Activated naive CD8-positive, alpha-beta T cell treated with anti-CD3 and anti-CD28 coated beads, Interleukin-2, amount 50 U/mL, for 24 hours (primary cell): ENCODE measurements at regions not wholly inside any gene's neighbourhood (a gene's known extent, or its start where the extent isn't known, plus 50 kb on each side); places are given as distances from the start of the nearest gene placed in this dataset.
A peak's percentile ranks its signal among the peaks of the same experiment; 100 is the strongest.

Source experiments
- ATAC-seq: fragments of 150-1000 bp; cut with Tn5 transposase; one replicate; pipeline ENCODE4 v1.10.0; 2021
- DNase-seq: peaks from one replicate; pipeline ENCODE4 v3.0.0; 2021
- H3K27ac Mint-ChIP-seq: one replicate; pipeline ENCODE4 v1.8.0; 2021; ENCODE audit warnings: mild to moderate bottlenecking, mixed read lengths
- H3K27me3 Mint-ChIP-seq: one replicate; pipeline ENCODE4 v1.8.0; 2021; ENCODE audit warnings: mixed read lengths
- H3K36me3 Mint-ChIP-seq: one replicate; pipeline ENCODE4 v1.8.0; 2021; ENCODE audit warnings: low read depth, mixed read lengths
- H3K4me1 Mint-ChIP-seq: one replicate; pipeline ENCODE4 v1.8.0; 2021; ENCODE audit warnings: mixed read lengths
- H3K4me3 Mint-ChIP-seq: one replicate; pipeline ENCODE4 v1.8.0; 2021; ENCODE audit warnings: mild to moderate bottlenecking, moderate library complexity, mixed read lengths
- H3K9me3 Mint-ChIP-seq: one replicate; pipeline ENCODE4 v1.8.0; 2021; ENCODE audit warnings: mixed read lengths

DNA sequence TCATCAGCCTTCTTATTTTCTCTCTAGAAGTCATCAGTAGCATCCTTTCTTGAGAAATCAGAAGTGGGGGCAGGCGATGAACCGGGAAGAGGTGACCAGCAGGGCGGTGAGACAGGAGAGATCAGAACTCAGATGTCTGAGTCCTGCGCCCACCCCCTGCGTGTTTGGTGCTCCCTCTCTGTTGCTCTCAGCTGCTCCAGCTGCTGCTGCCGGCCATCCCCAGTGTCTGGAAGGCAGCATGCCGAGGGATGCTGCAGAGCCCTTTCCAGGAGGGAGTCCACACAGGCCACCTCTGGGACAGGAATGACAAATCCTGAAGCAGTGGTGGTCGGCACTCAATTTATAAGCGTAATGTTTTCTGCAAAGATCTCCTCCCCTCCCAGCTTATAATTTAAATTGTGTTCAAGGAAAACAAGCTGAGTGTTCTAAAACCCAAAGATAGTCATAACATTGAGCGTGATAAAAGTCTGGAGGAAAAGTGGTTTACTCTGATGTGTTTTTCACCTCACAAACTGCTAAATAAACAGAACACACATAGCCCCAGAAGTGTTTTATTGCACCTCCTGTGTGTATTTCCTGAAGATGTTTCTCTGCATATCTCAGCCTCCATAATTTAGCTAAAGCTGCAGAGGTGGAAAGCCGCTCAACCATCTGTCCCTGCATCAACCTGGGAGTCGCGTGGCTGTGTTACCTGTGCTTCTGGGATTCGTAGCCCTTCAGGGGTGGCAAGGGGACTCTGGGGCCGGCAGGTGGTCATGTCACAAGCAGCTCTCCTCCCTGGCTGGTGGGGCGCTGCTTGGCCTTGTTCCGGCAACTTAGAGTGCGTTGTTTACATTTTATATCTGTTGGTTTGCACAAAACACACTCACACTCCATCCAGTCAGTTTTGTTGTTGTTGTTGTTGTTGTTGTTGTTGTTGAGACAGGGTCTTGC, 191.2 kb downstream of the USP12 start:
- Mint-ChIP-seq H3K9me3 (no peaks in the 10 kb centered on the region), H3K27me3 (peaks cover 14% of the 10 kb centered on the region), H3K4me3 (no peak overlapping the region), H3K4me1 (no peaks in the 10 kb centered on the region), H3K36me3 (no peaks in the 10 kb centered on the region), H3K27ac (no peak overlapping the region)
- ATAC-seq (no peak), DNase-seq (no peak)

DNA sequence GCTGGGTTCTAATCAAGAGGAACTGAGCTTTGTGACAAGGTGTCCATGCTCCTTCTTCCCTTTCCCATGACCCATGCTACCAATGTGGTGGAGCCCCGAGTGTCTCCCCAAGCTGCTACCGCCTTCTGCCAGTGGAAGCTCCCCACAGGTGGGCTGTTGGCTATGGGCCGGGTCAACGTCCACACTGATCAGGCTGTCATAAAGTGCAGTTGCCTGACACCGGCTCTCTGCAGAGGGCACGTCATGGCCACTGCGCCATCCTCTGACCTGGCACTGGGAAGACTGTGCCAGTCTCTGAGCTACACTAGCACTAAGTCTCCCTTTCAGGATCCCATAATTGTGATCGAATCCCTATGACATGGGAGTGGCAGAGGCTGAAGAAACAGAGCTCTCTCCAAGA, 192.3 kb downstream of the USP12 start:
- DNase-seq, result no peak
- Mint-ChIP-seq H3K27me3 (peaks cover 12% of the 10 kb centered on the region), H3K4me3 (no peak overlapping the region), H3K36me3 (no peaks in the 10 kb centered on the region), H3K27ac (no peak overlapping the region), H3K9me3 (no peaks in the 10 kb centered on the region), H3K4me1 (no peaks in the 10 kb centered on the region)
- ATAC-seq, result no peak

DNA sequence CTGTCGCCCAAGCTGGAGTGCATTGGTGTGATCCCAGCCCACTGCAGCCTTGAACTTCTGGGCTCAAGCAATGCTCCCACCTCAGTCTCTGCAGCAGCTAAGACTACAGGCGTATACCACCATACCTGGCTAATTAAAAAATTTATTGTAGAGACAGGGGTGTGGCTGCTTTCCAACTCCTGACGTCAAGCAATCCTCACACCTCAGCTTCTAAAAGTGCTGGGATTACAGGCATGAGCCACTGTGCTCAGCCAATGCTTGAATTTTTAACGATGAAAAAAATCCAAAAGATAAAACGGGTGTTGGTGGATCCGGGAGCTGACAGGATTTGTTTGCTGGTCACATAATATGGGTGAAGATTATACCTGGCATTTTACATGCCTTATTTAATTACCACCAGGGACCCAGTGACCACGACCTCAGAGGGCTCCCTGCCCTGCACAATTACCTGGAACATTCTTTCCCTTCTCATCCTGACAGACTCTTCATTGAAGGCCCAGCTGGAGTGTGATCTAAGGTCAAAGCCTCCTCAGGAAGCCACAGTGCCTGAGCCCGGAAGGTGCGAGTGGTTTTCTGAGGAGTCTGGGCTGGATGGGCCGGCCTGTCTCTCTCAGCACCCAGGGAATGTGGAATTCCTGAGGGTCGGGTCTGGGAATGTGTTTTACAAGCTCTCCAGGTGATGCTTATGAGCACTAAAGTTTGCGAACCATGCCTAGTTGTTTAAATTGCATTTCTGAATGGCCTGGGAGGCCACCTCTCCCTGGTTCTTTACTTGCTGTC, 193.3 kb downstream of the USP12 start:
- no peaks in the 10 kb centered on the region for H3K4me1 Mint-ChIP-seq
- ATAC-seq (no peak), DNase-seq (no peak)
- H3K36me3 Mint-ChIP-seq, result no peaks in the 10 kb centered on the region
- no peaks in the 10 kb centered on the region for H3K9me3 Mint-ChIP-seq
- no peak overlapping the region for H3K4me3 Mint-ChIP-seq
- no peak overlapping the region for H3K27ac Mint-ChIP-seq
- H3K27me3 Mint-ChIP-seq, result peaks cover 12% of the 10 kb centered on the region

DNA sequence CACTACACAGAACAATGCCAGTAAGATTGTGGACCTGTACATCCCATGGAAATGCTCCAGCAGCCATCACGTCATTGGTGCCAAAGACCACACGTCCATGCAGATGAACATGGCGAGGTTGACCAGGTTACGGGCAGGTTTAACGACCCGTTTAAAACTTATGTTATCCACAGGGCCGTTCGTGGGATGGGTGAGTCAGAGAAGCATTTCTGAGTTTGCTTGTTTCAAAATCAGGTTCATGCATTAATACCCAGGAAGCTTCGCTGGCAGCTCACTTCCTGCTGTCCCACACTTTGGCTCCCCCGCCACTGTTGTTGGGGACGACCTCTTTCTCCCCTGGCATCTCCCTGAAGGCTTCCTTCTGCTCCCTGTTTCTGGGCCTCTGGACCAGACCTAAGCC, 194.1 kb downstream of the USP12 start:
- no peak overlapping the region for H3K4me3 Mint-ChIP-seq
- H3K27ac Mint-ChIP-seq, result no peak overlapping the region
- peaks cover 5% of the 10 kb centered on the region for H3K27me3 Mint-ChIP-seq
- no peaks in the 10 kb centered on the region for H3K36me3 Mint-ChIP-seq
- H3K4me1 Mint-ChIP-seq, result no peaks in the 10 kb centered on the region
- ATAC-seq (no peak), DNase-seq (no peak)
- H3K9me3 Mint-ChIP-seq, result peaks cover 3% of the 10 kb centered on the region

DNA sequence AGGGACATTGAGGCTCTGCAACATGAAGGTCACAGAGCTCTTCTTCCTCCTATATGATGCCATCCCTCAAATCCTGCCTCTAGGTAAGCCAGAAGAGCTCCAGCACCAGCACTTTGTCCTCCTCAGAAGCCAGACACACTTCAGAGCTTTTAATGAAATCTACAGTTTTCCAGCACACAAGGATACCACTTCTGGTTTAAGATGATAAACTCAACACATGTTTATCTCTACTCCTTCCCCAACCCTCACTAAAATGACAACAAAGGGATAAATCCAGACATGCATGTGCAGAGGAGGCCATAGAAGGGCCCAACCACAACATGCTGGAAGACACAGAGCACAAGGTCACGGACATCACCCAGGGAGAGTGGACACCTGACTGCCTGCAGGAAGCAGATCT, 195.3 kb downstream of the USP12 start:
- H3K27ac Mint-ChIP-seq, result no peak overlapping the region
- no peaks in the 10 kb centered on the region for H3K36me3 Mint-ChIP-seq
- peaks cover 5% of the 10 kb centered on the region for H3K27me3 Mint-ChIP-seq
- H3K4me3 Mint-ChIP-seq, result no peak overlapping the region
- no peak for ATAC-seq
- peaks cover 4% of the 10 kb centered on the region for H3K9me3 Mint-ChIP-seq
- H3K4me1 Mint-ChIP-seq, result no peaks in the 10 kb centered on the region
- no peak for DNase-seq

DNA sequence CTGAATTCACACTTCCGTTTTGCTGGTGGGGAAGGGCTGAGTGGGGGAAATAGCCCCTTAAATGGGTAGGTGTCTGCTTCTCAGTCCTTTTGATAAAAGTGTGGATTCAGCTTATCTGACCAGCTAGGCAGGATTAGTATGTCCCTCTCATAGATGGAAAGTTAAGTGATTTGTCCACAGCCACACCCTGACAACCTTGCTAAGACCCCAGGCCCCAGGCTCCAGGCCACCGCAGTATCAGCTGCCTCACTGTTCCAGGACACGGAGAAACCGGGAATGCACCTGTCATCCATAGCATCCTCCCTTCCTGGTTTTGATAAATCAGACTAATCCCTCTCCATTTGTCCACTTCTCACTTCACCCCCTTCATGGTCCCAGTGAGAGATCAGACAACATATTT, 197.7 kb downstream of the USP12 start:
- no peak for ATAC-seq
- H3K4me1 Mint-ChIP-seq, result no peaks in the 10 kb centered on the region
- no peak overlapping the region for H3K4me3 Mint-ChIP-seq
- DNase-seq, result no peak
- H3K27ac Mint-ChIP-seq, result no peak overlapping the region
- H3K36me3 Mint-ChIP-seq, result no peaks in the 10 kb centered on the region
- H3K27me3 Mint-ChIP-seq, result peaks cover 3% of the 10 kb centered on the region
- H3K9me3 Mint-ChIP-seq, result peaks cover 4% of the 10 kb centered on the region

DNA sequence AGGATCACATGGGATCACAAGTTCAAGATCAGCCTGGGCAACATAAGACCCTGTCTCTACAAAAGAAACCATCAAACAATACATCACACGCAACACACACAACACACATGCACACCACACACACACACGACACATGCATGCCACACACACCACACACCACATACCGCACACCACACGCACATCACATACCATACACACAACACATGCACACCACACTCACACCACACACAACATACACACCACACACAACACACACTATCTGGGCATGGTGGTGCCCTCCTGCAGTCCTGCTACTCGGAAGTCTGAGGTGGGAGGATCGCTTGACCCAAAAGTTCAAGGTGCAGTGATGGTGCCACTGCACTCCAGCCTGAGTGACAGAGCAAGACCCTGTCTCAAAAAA, 198.3 kb downstream of the USP12 start:
- Mint-ChIP-seq H3K4me1 (no peaks in the 10 kb centered on the region), H3K36me3 (no peaks in the 10 kb centered on the region), H3K27me3 (no peaks in the 10 kb centered on the region), H3K27ac (no peak overlapping the region), H3K4me3 (no peak overlapping the region), H3K9me3 (peaks cover 4% of the 10 kb centered on the region)
- ATAC-seq, result no peak
- DNase-seq, result no peak

DNA sequence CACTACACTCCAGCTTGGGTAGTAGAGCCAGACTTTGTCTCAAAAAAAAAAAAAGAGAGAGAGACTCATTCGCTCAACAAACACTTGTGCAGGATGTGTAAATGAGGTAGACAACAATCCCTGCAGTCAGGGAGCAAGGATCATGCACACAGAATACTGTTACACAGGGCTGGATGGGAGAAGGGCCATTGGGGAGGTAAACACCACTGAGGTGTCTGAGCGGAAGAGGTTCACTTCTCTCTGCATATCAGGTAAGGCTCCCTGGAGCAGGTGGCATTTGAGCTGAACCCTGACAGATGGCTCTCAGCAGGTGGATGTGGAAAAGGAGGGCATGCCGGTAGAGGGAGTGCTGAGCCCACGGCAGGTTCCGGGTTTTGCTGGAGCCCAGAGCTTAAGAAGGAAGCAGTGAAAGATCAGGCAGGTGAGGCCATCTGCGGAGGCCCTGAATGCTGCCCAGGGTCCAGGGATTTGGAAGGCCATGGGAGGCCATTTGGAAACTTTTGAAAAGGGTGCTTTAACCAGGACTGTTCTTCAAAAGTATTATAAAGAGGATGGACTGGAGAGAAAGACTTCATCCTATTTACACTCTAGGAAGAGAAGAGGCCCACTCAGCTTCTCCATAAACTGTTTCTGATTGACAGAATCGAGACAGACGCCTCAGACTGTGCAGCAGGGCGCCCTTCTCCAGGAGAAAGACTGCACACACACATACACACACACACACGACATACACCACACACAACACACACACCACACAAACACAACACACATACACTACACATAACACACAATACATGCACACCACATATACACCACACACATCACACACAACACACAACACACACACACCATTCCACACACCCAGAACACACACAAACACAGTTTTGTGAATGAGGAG, 199.4 kb downstream of the USP12 start:
- H3K36me3 Mint-ChIP-seq, result no peaks in the 10 kb centered on the region
- H3K9me3 Mint-ChIP-seq, result peaks cover 4% of the 10 kb centered on the region
- DNase-seq (peak; percentile 31), ATAC-seq (peak; percentile 57)
- H3K4me3 Mint-ChIP-seq, result no peak overlapping the region
- H3K4me1 Mint-ChIP-seq, result no peaks in the 10 kb centered on the region
- H3K27me3 Mint-ChIP-seq, result no peaks in the 10 kb centered on the region
- H3K27ac Mint-ChIP-seq, result no peak overlapping the region

DNA sequence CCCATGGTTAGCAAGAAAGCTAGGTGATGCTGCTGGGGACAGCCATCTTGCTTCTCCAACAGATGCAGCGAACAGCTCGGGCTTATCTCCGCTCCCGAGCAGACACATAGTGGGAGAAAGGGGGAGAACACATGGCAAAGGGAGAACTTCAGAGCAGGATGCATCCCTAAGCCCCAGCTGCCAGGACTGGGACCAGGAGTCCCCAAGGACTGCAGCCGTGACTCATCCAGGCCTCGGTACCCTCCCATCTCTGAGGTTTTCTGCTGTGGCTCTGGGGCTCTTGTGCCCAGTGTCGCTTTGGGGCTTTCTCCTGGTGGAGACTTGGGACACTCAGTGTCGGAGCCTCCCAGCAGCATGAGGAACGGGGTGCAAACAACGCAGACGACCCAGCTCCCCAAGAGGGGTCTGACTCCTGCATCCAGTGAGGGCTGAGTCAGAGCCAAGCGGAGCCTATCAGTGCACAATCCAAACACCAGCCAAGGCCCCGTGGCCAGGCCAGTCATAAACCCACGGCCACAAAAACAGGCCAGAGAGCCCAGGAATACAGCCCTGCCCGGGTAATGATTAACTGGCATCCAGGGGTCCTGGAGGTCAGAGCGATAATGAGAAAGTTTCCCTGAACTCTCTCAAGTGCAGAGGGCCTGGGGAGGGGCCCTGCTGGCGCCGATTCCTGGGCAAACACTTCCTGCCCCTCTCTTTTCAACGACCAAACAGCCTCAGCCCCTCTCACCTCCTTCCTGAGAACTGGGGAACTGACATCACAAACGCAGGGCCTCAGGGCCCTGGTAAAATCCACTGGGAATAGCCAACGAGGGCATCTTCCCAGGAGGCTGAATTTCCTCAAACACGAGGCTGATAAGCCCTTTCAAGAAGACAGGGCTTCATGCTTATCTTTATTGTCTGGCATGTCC, 202.9 kb downstream of the USP12 start:
- Mint-ChIP-seq H3K4me1 (no peaks in the 10 kb centered on the region), H3K9me3 (peaks cover 4% of the 10 kb centered on the region), H3K36me3 (no peaks in the 10 kb centered on the region), H3K27ac (no peak overlapping the region), H3K4me3 (no peak overlapping the region), H3K27me3 (no peaks in the 10 kb centered on the region)
- ATAC-seq (no peak), DNase-seq (no peak)

DNA sequence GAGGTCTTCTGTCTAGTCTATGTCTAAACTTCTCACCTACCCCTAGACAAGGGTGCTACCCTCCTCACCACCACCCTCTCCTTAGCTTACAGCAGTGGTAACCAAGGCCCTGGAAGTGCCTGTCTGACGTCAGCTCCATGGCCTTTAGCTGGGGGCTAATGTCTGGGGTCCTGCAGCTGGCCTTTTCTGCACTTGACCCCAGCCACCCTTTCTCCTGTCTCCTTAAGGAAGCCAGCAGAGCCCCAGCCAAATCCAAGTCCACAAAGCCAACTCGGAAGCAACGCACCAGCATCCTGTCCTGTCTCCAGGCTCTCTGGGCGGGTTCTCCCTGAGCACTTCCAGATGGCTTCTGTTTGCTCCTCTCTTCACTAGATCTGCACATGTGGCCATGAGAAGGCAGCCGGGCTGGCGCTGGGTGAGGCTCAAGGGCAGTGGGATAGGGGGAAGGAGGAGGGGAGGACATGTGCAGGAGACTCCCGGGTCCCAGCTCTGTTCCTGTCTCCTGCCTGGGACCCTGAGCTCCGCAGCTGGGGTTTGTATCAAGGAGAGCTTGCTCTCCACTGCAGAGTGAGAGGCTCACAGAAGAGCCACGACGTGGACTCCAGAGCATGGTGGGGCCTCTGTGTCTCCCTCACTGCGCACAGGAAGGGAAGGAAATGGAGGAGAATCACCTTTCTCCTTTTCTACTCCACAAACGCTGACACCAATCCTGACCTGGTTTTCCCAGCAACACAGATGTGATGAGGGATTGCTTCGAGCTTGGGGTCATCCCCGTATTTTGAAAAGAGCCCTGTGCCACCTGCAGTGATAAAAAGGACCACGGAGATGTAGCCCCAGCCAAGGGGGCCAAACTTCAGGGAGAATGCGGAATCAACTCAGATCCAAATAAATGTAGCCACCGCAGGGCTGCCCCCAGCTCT, 204.2 kb downstream of the USP12 start:
- ATAC-seq (no peak), DNase-seq (no peak)
- Mint-ChIP-seq H3K27me3 (no peaks in the 10 kb centered on the region), H3K4me3 (no peak overlapping the region), H3K9me3 (no peaks in the 10 kb centered on the region), H3K27ac (no peak overlapping the region), H3K4me1 (no peaks in the 10 kb centered on the region), H3K36me3 (no peaks in the 10 kb centered on the region)

DNA sequence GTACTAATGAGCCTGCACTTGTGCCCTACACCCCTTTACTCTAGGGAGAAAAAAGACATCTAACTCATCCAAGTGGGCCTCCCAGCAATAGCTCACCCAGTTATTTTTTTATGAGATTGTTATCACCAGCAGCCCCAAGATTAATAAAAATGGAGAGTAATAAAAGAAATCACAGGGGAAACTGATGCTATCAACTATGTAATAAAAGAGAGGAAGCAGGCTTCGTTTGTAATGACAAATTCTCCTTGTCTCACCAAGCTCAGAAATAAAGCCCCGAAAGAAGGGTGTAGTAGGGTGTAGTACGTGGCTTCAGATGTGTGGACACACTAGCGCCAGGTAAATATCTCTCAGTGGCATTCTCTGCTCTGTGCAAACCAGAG, 204.9 kb downstream of the USP12 start:
- H3K27ac Mint-ChIP-seq, result no peak overlapping the region
- no peak for DNase-seq
- no peaks in the 10 kb centered on the region for H3K36me3 Mint-ChIP-seq
- no peaks in the 10 kb centered on the region for H3K9me3 Mint-ChIP-seq
- ATAC-seq, result no peak
- H3K4me1 Mint-ChIP-seq, result no peaks in the 10 kb centered on the region
- no peaks in the 10 kb centered on the region for H3K27me3 Mint-ChIP-seq
- H3K4me3 Mint-ChIP-seq, result no peak overlapping the region

DNA sequence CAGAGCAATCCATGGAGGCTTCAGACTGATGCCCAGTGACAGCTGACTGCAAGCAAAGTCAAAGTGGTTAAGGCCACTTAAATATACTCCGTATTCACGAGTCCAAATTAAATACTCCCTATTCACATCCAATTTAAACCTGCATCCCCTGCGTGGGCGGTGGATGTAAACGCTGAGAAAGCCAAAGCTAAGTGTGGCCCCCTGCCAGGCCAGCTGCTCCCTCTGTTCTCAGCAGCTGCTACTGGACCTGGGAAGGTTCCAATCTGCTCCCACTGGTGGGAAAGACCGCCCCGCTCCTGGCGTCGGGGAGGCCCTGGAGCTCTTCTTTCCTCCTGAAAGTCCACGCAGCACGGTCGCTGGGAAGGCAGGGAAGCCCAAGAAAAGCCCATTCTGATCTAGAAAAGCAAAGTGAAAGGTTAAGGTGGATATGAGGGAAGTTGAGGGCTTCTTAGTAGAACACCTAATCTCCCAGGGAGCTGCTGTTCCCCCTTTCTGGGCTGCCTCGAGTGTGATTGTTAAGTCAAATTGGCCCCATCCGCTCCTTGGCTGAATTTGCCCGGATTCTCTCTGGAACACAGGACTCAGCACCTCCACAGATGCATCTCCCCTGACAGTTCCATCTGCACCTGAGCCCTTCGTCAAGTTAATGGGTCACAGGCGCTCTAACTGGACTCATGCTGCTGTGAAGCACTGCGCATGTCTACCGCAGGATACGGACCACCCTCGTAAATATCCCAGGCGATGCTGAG, 205.5 kb downstream of the USP12 start:
- no peak for ATAC-seq
- Mint-ChIP-seq H3K36me3 (no peaks in the 10 kb centered on the region), H3K4me3 (no peak overlapping the region), H3K27me3 (no peaks in the 10 kb centered on the region), H3K4me1 (no peaks in the 10 kb centered on the region), H3K9me3 (no peaks in the 10 kb centered on the region), H3K27ac (no peak overlapping the region)
- no peak for DNase-seq
